ENCODE measurements at regions not wholly inside any gene's neighbourhood (a gene's known extent, or its start where the extent isn't known, plus 50 kb on each side); places are given as distances from the start of the nearest gene placed in this dataset.
A peak's percentile ranks its signal among the peaks of the same experiment; 100 is the strongest.

DNA sequence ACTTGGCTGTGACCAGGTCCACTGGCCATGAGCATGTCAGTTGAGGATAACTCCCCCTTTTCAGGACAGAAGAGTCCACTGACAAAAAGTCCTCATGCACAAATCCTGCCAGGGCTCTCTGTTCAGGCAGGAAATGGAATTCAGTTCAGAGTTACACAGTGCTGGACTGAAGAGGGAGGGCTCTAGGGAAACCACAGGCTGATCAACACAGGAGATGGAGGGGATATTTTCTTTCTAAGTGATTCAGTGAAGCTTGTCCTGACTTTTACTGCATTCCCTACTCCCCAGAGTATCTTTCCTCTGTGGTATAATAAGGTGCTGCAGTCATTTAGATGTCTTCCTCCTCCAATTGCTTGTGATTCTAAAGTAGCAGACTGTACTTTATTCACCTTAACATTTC is 335.5 kb upstream of the IGFBP7 start:
- DNase-seq (ENCODE audit: low read depth in 2 of 3, low spot score in 2 of 3), result no peak

DNA sequence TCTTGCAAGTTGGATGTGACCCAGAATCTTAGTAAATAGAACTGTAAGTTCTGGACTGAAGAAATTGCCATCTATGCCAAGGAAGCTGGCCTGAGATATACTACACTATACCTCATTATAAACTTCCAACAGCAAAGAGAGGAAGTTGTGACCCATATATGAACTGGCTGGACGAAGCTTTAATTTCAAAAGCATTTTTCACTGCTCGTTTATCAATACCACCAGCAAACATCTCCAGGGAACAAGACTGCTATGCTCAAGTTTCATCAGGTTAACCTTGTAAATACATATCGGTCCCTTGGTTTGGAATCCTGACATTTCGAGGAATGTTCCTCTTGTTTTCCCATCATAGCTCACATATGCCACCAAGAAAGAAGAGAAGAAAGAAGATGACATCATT is 334.5 kb upstream of the IGFBP7 start:
- no peak for DNase-seq (ENCODE audit: low read depth in 2 of 3, low spot score in 2 of 3)

DNA sequence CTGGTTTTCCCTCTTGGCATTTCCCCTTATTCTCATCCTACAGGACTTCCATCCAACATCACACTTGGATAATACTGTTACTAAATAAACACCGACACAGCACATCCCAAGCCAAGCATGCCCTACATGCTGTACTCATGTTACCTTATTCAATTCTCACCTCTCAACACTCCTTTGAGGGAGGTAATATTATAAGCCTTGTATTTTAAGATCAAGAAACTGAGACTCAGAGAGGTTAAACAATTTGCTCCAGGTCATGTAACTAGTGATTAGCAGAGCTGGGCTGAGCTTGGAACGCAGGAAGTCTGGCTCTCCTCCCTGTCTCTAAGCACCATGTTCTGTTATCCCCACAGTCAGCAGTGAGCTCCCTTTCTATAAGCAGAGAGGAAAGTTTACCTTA is 333.6 kb upstream of the IGFBP7 start:
- DNase-seq (ENCODE audit: low read depth in 2 of 3, low spot score in 2 of 3), result no peak

DNA sequence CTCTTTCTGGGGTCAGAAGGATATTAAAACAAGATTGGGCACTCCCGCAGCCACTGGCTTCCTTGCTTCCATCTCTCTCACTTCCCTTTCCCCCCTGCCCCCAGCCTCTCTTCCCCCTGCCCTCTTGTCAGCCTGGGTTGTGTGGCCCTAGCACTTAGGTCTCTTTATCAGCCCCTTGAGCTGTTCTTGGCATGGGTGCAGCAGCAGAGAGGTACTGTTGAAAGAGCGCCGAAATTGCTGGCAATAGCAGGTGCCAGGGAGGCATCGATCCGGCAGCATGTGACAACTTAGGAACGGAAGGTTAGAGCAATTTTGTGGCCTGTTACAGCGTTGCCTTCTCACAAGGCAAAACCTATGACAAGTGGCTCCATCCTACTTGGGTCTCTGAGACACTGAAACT is 333.1 kb upstream of the IGFBP7 start:
- no peak for DNase-seq (ENCODE audit: low read depth in 2 of 3, low spot score in 2 of 3)

DNA sequence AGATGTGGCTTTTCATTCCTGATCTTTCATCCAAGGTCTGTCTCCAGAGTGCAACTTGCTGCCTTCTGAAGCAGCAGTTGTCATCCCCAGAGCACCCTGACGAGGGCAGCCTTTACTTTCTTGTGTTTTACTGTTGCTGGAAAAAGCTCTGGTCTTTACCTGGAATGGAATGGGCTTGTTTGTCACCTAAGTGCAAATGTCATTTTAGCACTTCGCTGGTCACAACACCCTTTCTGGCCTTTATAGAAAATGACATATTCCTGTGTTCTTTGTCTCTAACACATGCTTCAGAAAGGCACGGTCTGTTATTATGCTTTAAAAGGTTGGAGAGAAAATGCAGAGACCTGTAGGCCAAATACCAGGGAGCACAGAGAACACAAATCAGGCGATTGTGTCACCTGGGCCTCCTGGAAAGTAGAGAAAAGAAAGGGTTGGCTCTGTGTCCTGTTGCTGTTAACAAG is 332.7 kb upstream of the IGFBP7 start:
- DNase-seq (ENCODE audit: low read depth in 2 of 3, low spot score in 2 of 3), result peak in 2 of 3 donors; percentile 8 to 12

DNA sequence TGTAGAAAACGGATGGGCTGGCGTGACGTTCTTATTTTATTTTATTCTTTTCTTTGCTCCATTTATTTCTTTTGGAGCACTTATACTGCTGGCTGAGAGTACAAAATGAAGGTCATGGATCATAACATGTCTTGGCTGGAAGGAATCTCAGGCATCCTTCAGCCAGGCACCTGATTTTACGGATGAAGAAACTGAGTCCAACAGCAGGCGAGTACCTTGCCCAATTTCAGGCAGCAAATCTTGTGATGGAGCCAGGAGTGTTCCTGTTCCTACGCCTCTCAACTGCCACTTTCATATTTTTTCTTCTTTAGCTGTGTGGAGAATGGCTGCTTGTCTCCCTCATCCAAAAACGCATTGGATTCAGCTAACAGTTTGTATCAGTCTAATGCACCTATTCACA is 332.1 kb upstream of the IGFBP7 start:
- DNase-seq (ENCODE audit: low read depth in 2 of 3, low spot score in 2 of 3), result no peak

DNA sequence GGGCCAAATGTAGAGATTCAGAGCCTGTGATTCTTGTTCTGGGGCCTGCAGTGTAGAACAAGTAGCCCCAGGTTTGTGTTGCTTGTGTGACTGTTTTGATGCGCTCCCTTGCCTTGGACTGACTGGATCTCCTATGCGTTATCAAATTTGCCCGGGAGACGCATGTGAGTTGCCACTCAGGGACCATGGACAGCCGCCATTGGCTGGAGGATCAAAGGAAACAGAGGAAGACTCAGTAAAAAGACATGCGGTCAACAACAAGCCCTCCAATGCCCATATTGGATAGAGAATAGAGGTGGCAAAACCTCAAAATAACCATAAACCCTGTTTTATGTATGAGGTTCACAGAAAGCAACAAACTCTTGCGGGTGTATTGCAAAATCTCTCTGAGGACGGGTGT is 327.5 kb upstream of the IGFBP7 start:
- no peak for DNase-seq (ENCODE audit: low read depth in 2 of 3, low spot score in 2 of 3)

DNA sequence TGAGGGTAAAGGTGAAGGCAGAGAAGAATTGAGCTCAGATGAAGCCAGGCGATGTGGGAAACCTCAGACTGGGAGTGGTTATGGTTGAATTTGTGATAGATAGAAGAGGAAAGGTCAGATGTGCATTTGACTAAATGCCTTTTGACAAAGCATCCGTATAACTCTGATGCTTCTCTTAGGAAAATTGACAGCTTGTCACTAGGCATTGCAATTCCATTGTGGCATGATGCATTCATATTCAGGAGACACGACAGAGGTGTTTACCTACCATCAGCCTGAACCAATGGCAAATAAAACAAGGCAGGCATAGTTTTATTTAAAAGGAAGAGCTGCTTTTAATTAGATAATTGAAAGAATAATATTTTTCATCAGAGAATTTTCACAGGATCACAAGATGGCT is 325.1 kb upstream of the IGFBP7 start:
- no peak for DNase-seq (ENCODE audit: low read depth in 2 of 3, low spot score in 2 of 3)

DNA sequence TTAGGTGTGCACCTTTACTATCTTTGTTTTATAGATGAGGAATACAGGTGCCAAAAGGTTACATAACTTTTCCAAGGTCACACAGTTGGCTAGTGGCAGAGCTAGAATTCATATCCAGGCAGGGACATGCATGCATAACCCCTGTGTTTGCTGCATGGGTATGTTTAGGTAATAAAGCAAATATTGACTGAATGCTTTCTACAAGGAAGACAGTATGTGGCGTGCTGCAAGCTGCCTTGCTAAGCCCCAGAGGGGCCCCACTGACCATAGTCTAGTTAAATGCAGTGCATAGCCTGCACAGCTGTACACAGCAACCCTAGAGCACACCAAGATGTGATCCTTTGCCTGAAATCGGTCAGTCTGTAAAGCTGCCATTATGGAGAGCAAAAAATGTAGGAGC is 320.5 kb upstream of the IGFBP7 start:
- no peak for DNase-seq (ENCODE audit: low read depth in 2 of 3, low spot score in 2 of 3)

DNA sequence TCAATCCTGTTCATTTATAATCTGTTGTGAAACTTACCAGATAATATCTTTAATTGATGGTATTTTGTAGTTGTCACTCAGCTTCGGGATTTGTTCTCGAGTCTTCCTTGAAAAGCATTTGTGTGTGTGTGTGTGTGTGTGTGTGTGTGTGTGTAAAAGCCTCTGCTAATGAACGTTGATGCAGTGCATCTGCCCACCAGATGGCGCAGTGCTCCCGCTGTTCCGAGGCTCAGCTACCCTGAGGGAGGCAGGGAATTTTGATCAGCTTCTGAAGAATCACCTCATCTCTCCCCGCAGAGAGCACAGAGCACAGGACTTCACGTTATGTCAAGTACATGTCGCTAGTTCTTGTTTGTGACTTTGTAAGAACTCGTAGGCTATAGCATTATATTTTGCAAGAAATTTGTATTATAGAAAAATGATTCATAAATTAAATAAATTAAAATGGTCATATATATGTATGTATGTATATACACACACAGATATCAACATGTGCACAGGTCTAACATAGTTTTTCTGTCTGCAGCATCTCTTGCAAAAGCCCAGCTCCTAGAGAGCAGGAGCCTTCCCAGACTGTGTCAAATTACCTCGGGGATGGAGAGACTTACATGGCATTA is 316.7 kb upstream of the IGFBP7 start:
- DNase-seq (ENCODE audit: low read depth in 2 of 3, low spot score in 2 of 3), result peak in 2 of 3 donors; percentile 52 to 66

DNA sequence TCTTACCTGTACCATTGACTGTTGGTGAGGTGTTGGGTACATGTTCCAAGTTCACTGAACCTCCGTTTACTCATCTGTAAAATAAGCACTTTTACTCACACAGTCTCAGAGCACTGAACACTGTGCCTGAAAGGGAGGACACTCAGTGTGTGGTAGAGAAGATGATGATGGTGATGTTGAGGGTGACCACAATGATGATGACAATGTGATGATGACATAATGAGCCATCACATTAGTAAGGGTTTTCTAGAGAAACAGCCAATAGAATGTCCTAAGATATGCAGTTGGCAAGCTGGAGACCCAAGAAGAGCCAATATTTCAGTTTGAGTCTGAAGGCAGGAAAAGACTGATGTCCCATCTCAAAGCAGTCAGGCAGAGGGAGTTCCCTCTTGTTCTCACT is 315.4 kb upstream of the IGFBP7 start:
- DNase-seq (ENCODE audit: low read depth in 2 of 3, low spot score in 2 of 3), result no peak

DNA sequence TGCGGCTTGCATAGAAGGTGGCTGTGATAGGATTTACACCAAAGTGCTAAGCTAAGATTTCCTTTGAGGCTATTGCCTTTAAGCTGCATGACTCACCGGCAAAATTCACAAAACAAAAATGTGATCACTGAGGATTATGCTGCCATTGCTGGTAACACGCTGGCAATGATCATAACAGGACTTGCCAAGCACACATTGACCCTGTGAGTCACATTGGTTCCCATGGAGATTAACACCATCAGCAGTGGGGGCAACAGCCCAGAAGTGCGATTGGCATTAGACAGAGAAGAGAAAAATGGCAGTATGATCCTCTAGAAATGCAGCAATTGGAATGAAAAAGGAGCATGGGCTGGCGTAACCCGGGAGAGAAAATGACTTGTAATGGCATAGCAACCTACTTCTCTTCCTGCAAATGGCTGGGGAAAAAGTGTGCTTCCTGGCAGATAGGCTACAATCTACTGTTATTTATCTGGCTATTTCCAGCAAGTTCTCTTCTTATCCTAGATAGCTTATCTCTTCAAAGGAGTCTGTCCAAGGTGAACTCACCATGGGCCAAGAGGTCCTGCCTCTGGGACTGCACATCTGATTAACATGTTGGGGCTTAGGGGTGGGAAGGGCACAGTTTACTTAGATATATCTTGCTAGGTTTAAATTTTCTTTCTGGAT is 314.2 kb upstream of the IGFBP7 start:
- no peak for DNase-seq (ENCODE audit: low read depth in 2 of 3, low spot score in 2 of 3)

DNA sequence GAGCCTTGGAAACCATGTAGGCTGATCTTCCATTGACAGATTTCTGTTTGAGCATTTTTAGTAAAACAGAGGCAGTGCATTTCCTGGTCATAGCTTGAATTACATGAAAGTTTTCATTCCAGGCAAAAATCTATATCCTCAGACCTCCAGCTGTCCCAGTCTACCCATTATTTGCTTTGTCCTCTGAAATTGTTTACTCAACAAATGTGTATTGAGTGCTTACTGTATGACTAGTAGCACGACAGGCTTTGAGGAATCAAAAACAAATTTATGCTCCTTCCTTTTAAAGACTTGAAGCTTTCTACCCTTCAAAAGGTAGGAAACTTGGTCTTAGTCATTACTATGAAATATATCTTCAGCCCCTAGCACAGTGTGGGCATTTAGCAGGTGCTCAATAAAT is 307.9 kb upstream of the IGFBP7 start:
- no peak for DNase-seq (ENCODE audit: low read depth in 2 of 3, low spot score in 2 of 3)

DNA sequence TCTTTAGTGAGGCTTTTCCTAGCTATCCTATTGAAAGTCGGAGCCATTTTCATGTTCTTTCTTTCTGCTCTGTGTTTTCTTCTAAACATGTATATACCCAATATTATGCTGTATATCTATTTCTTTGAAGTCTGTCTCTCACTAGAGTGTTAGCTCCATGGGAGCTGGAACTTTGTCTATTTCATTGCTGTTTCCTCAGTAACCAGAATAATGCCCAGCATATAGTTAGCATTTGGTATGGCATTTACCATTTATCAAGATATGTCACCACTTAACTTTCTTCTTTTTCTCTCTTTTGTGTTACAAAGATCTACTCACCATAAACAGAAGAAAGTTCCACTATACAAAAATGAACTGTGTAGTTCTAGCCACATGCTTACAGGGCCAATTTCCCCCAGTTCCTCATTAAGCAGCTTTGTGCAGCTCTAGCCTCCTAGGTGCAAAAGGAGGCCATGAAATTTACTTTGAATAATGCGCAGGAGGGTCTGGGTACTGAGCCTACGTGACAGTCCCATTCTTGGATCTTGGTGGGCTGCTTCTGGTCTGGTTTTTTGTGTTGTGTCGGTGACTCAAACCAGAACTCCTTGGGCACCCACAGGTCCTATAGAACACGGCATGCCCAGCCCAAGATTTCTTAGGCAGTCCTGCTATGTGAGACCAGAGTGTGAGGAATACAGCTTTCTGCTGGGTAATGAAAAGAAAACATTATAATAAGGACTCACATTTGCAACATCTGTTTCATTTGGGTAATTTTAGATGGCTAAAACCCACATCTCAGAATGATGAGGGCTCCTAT is 302.3 kb upstream of the IGFBP7 start:
- DNase-seq (ENCODE audit: low read depth in 2 of 3, low spot score in 2 of 3), result no peak

DNA sequence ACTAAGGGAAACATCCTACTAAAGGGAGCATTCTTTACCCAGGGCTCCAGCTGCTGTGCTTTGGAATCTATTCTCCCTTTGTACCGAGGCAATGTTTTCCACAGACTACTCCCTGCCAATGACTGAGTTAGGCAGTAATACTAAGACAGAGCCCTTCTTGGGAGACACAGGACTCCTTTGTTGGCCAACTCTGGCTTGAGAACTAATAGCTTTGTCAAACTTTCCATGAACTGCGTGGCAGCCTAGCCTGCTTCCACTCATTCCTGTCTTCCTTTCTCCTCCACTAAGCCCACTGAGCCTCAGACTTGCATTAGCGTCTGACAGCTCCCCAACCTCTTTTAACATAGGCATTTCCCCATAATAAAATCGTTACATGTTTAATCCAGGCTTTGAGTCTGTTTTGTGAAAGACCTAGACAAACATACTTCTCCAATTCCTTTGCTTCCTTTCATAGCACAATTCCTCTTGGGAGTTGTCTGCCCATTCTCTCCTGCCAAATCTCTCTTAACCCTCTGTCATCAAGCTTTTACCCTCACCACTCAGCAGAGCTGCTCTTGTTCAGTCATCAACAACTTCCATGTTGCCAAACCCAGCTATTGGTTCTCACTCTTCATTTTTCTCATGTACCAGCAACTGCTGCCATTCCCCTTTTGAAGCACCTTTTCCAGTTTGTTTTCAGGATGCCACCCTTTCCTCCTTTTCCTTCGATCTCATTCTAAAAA is 300.3 kb upstream of the IGFBP7 start:
- no peak for DNase-seq (ENCODE audit: low read depth in 2 of 3, low spot score in 2 of 3)

DNA sequence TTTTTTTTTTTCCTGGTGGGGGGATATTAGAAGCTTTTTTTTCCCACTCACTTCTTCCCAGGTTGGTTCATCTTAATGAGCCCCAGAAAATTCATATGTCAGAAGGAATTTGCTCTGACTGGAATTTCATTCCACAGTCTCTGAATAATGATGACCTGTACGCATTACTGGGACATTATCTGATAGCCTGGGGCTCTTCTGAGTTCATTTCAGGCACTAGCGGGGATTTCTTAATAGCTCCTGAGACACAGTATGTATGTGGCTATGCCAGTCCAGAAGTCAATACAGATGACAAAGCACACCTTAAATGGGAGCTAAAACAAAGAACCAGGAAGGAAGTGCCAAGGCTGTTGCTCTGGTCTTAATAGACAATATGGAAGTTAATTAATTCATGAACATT is 295.2 kb upstream of the IGFBP7 start:
- DNase-seq (ENCODE audit: low read depth in 2 of 3, low spot score in 2 of 3), result no peak

DNA sequence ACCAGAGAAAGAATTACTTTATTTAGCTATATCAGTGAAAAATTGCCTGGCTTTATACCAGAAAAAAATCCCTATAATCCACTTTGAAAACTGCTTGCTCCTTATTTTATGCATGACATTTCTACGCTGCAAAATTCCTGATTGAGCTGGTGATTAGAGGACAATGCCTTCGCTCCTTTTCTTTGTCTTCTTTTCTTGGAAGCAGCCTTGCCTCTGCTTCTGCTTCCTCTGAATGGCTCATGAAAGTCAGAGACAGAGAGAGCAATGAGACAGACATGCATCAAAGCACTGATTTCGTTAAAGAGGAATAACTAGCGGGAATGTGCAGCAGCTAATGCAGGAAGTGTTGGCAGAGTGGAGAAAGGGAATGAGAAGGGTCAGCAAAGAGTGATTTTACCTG is 294.3 kb upstream of the IGFBP7 start:
- no peak for DNase-seq (ENCODE audit: low read depth in 2 of 3, low spot score in 2 of 3)

DNA sequence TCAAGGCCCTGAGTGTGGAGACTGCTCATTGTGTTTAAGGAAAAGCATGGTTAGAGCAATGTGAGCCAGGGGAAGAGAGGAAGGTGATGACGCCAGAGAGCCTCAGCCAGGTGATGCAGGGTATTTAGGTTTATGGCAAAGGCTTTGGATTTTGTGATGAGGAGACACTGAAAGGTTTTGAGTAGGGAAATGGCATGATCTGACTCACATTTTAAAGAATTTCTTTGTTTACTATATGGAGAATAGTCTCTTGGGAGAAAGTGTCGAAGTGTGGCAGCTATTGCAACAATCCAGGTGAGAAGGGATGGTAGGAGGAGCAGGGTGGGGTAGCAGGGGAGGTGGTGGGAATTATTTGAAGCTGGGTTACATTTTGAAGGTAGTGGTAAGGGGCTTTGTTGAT is 293.4 kb upstream of the IGFBP7 start:
- DNase-seq (ENCODE audit: low read depth in 2 of 3, low spot score in 2 of 3), result no peak

DNA sequence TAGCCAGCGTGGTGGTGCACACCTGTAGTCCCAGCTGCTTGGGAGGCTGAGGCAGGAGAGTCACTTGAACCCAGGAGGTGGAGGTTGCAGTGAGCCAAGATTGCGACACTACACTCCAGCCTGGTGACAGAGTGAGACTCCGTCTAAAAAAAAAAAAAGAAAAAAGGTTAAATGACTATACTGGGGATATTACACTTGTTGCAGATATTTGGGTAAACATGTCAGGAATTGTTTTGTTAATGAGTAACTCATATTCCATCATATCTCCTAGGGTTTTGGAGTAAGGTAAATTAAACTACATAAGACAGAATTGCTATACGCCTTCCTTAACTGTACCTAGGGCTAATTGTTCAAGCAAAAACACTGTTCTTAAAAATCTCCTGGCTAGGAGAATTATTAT is 291.4 kb upstream of the IGFBP7 start:
- no peak for DNase-seq (ENCODE audit: low read depth in 2 of 3, low spot score in 2 of 3)

DNA sequence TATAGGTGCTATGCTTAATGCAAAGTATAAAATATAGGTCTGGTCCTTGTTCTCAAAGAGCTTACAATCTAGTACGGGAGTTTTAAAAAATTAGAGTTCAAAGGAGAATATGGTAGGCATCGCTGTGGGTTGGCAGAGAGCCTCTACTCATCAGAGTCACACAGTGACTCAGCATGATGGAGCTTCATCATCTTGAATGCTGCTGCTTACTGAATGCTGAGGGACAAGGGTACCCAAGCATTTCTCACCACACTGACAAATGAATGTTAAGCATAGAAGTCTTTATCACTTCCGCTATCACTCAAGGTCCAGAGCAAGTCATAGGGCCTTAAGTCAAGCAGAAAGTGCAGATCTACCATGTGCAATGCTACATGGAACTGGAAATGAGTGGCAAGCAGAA is 268.6 kb upstream of the IGFBP7 start:
- DNase-seq (ENCODE audit: low read depth in 2 of 3, low spot score in 2 of 3), result no peak

DNA sequence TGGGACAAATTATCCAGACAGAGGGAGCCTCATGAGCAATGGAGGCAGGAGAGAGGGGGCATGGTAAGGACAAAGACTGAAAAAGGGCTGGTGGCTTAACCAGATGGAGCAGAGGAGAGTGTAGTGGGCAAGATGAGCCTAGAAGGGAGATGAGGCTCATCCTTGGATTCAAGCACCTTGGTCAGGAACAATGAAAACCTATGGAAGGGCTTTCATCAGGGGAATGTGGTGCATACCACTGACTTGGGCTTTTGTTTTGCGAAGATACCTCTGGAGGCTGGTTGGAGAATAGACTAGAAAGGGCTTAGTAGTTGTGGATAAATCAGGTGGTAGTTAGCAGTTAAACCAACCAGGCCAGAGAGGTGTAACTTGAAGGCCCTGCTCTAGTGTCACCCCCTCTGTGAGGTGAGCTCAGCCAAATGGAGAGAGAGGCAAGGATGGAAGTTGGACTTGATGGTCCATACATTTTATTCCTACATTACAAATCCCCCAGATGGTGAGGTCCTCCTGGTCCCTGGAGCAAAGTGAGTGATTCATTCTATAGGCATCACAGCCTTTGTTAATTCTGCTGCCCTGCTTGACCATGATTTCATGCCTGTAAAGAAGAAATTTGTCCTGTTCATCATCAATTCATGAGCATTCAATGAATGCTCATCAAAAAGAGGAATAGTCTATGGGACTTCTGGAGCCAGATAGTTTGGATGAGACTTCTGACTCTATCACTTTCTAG is 264.8 kb upstream of the IGFBP7 start:
- no peak for DNase-seq (ENCODE audit: low read depth in 2 of 3, low spot score in 2 of 3)

All from hematopoietic multipotent progenitor cell (in vitro differentiated cells).